Stomach smooth muscle (tissue), 2 donors: ENCODE measurements at regions not wholly inside any gene's neighbourhood (a gene's known extent, or its start where the extent isn't known, plus 50 kb on each side); places are given as distances from the start of the nearest gene placed in this dataset.

Experiments used
- H3K27ac ChIP-seq: one replicate; pipeline ENCODE4 v1.7.0; 2013; ENCODE audit warnings: mild to moderate bottlenecking, low read length, inconsistent platforms
- H3K27me3 ChIP-seq, 2 donors: one replicate each; pipeline ENCODE4 v1.7.0; 2013; ENCODE audit warnings: low read length in 2 of 2; ENCODE audit not compliant: insufficient read depth in 2 of 2, control insufficient read depth in 1 of 2
- H3K36me3 ChIP-seq, 2 donors: one replicate each; pipeline ENCODE4 v1.7.0; 2013; ENCODE audit warnings: low read length in 2 of 2; ENCODE audit not compliant: control insufficient read depth in 2 of 2, insufficient read depth in 2 of 2
- H3K4me1 ChIP-seq: one replicate; pipeline ENCODE4 v1.7.0; 2013; ENCODE audit warnings: low read length; ENCODE audit not compliant: control insufficient read depth, insufficient read depth
- H3K4me3 ChIP-seq, 2 donors: one replicate each; pipeline ENCODE4 v1.7.0; 2013; ENCODE audit warnings: low read length in 2 of 2
- H3K9ac ChIP-seq, 2 donors: one replicate each; pipeline ENCODE4 v1.7.0; 2013; ENCODE audit warnings: low read length in 2 of 2, mild to moderate bottlenecking in 1 of 2
- H3K9me3 ChIP-seq, 2 donors: one replicate each; pipeline ENCODE4 v1.7.0; 2013; ENCODE audit warnings: low read length in 2 of 2; ENCODE audit not compliant: control insufficient read depth in 2 of 2
- donor health status: healthy.
- donor health status: Pancreatic carcinoma.

GRCh38 chr11:130778705-130779104 is 137.6 kb downstream of the SNX19 start:
- no peaks in the 10 kb centered on the region for H3K9me3 ChIP-seq
- peaks cover 6% of the 10 kb centered on the region for H3K4me1 ChIP-seq
- H3K9ac ChIP-seq = no peak overlapping the region
- no peaks in the 10 kb centered on the region for H3K27me3 ChIP-seq
- no peak overlapping the region for H3K27ac ChIP-seq
- H3K4me3 ChIP-seq = no peak overlapping the region
- H3K36me3 ChIP-seq = no peaks in the 10 kb centered on the region

GRCh38 chr11:130779267-130779666 is 137.0 kb downstream of the SNX19 start:
- H3K9ac ChIP-seq = no peak overlapping the region
- H3K9me3 ChIP-seq = no peaks in the 10 kb centered on the region
- H3K4me1 ChIP-seq = peaks cover 6% of the 10 kb centered on the region
- no peaks in the 10 kb centered on the region for H3K27me3 ChIP-seq
- H3K27ac ChIP-seq = no peak overlapping the region
- no peaks in the 10 kb centered on the region for H3K36me3 ChIP-seq
- H3K4me3 ChIP-seq = no peak overlapping the region

GRCh38 chr11:130779943-130780342 is 136.3 kb downstream of the SNX19 start:
- H3K4me3 ChIP-seq = no peak overlapping the region
- no peaks in the 10 kb centered on the region for H3K27me3 ChIP-seq
- H3K4me1 ChIP-seq = peaks cover 6% of the 10 kb centered on the region
- H3K9me3 ChIP-seq = no peaks in the 10 kb centered on the region
- H3K27ac ChIP-seq = no peak overlapping the region
- H3K36me3 ChIP-seq = no peaks in the 10 kb centered on the region
- H3K9ac ChIP-seq = no peak overlapping the region

- no peaks in the 10 kb centered on the region for H3K9me3 ChIP-seq
- H3K36me3 ChIP-seq = no peaks in the 10 kb centered on the region
- no peak overlapping the region for H3K27ac ChIP-seq
- H3K4me1 ChIP-seq = peaks cover 6% of the 10 kb centered on the region
- H3K4me3 ChIP-seq = no peak overlapping the region
- H3K27me3 ChIP-seq = no peaks in the 10 kb centered on the region
- no peak overlapping the region for H3K9ac ChIP-seq
Measured at GRCh38 chr11:130780437-130780836, 135.8 kb downstream of the SNX19 start.

GRCh38 chr11:130781931-130782330 is 134.3 kb downstream of the SNX19 start:
- H3K4me3 ChIP-seq = no peak overlapping the region
- H3K9ac ChIP-seq = no peak overlapping the region
- H3K27ac ChIP-seq = peak overlapping the region; percentile 53
- no peaks in the 10 kb centered on the region for H3K27me3 ChIP-seq
- H3K36me3 ChIP-seq = no peaks in the 10 kb centered on the region
- no peaks in the 10 kb centered on the region for H3K9me3 ChIP-seq
- H3K4me1 ChIP-seq = peaks cover 6% of the 10 kb centered on the region

GRCh38 chr11:130782361-130783222 is 133.7 kb downstream of the SNX19 start:
- Histone ChIP-seq H3K4me1 (peaks cover 6% of the 10 kb centered on the region), H3K4me3 (peak overlapping the region in 1 of 2 donors; percentile 35), H3K9ac (no peak overlapping the region), H3K27me3 (no peaks in the 10 kb centered on the region), H3K27ac (peak overlapping the region; percentile 53), H3K36me3 (no peaks in the 10 kb centered on the region), H3K9me3 (no peaks in the 10 kb centered on the region)

GRCh38 chr11:130783323-130783722 is 133.0 kb downstream of the SNX19 start:
- Histone ChIP-seq H3K36me3 (no peaks in the 10 kb centered on the region), H3K4me1 (peaks cover 6% of the 10 kb centered on the region), H3K9ac (no peak overlapping the region), H3K27me3 (no peaks in the 10 kb centered on the region), H3K9me3 (no peaks in the 10 kb centered on the region), H3K27ac (peak overlapping the region; percentile 53), H3K4me3 (no peak overlapping the region)

GRCh38 chr11:130785380-130786116 is 130.7 kb downstream of the SNX19 start:
- no peak overlapping the region for H3K27ac ChIP-seq
- no peak overlapping the region for H3K9ac ChIP-seq
- peaks cover 0 to 2% of the 10 kb centered on the region in 2 donors for H3K9me3 ChIP-seq
- no peak overlapping the region for H3K4me3 ChIP-seq
- H3K4me1 ChIP-seq = peaks cover 6% of the 10 kb centered on the region
- no peaks in the 10 kb centered on the region for H3K27me3 ChIP-seq
- H3K36me3 ChIP-seq = no peaks in the 10 kb centered on the region

- Histone ChIP-seq H3K27ac (no peak overlapping the region), H3K27me3 (no peaks in the 10 kb centered on the region), H3K9me3 (peaks cover 4 to 6% of the 10 kb centered on the region in 2 donors)
Measured at GRCh38 chr11:130786586-130786985, 129.7 kb downstream of the SNX19 start.

GRCh38 chr11:130787092-130787616 is 129.1 kb downstream of the SNX19 start:
- peaks cover 4 to 6% of the 10 kb centered on the region in 2 donors for H3K9me3 ChIP-seq
- peaks cover 6% of the 10 kb centered on the region for H3K4me1 ChIP-seq
- no peak overlapping the region for H3K27ac ChIP-seq
- no peaks in the 10 kb centered on the region for H3K36me3 ChIP-seq
- H3K4me3 ChIP-seq = no peak overlapping the region
- no peaks in the 10 kb centered on the region for H3K27me3 ChIP-seq
- H3K9ac ChIP-seq = no peak overlapping the region

More at GRCh38 chr11:130786586-130786985, 129.7 kb downstream of the SNX19 start:
- H3K9ac ChIP-seq = no peak overlapping the region
- H3K4me3 ChIP-seq = no peak overlapping the region
- peaks cover 6% of the 10 kb centered on the region for H3K4me1 ChIP-seq
- H3K36me3 ChIP-seq = no peaks in the 10 kb centered on the region
